GM19468 (cell line): ENCODE measurements at regions not wholly inside any gene's neighbourhood (a gene's known extent, or its start where the extent isn't known, plus 50 kb on each side); places are given as distances from the start of the nearest gene placed in this dataset.
"Not testable (repeated sequence)": the region's sequence is repeated elsewhere in the genome, so short reads cannot be mapped to it uniquely, and the experiment has no call there.

Experiments
- ATAC-seq: cut with Tn5 transposase; IDR thresholded peaks from one replicate; pipeline ENCODE4 v1.9.1; 2021; ENCODE audit warnings: mild to moderate bottlenecking, moderate library complexity, moderate number of reproducible peaks; ENCODE audit not compliant: unreplicated experiment; ENCODE audit errors: extremely low read depth

- no peak for ATAC-seq
These were observed 424.6 kb upstream of the CDH9 start for GRCh38 chr5:27462936-27463335.

GRCh38 chr5:27458287-27458686 lies 419.9 kb upstream of the CDH9 start:
- ATAC-seq: no peak

- ATAC-seq: no peak
These were observed 413.0 kb upstream of the CDH9 start for GRCh38 chr5:27451377-27451776.

DNA sequence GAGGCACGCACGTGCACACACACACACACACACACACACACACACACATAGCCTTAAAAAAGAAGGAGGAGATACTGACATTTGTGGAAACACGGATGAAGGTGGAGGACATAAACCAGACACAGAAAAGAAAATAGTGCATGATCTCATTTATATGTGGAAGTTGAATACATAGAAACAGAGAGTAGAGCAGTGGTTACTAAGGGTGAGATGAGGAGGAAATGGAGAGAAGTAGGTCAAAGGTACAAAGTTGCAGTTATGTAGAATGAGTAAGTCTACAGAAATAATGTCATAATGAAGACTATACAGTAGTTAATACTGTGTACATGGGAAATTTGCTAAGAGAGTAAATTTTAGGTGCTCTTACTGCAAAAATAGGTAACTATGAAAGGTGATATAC lies 412.2 kb upstream of the CDH9 start:
- no peak for ATAC-seq

DNA sequence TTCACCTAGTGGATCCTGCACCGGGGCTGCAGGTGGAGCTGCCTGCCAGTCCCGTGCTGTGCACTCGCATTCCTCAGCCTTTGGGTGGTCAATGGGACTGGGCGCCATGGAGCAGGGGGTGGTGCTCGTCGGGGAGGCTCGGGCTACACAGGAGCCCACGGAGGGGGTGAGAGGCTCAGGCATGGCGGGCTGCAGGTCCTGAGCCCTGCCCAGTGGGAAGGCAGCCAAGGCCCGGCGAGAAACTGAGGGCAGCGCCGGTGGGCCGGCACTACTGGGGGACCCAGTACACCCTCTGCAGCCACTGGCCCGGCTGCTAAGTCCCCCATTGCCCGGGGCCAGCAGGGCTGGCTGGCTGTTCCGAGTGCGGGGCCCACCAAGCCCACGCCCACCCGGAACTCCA lies 401.0 kb upstream of the CDH9 start:
- not testable (repeated sequence) for ATAC-seq

- no peak for ATAC-seq
These were observed 399.3 kb upstream of the CDH9 start for GRCh38 chr5:27437594-27438200.

DNA sequence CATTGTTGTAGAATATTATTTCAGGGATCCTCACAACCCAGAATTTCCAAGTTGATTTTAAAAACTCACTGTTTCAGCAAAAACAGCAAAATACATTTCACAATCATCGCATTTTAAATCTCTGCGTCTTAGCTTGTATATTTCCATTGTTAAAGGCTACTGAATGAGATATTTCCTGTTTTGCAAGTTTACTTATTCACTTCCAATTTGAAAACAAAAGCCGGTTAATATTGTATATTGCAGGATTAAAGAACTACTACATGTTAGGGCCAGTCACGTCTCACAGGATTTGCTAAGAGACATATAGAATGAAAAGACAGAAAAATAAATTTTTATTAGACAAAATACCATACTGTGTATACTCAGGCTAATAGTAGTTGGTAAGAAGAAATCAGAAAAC lies 395.9 kb upstream of the CDH9 start:
- ATAC-seq: no peak

- no peak for ATAC-seq
These were observed 375.7 kb upstream of the CDH9 start for GRCh38 chr5:27414099-27414498.

GRCh38 chr5:27412384-27412783 lies 374.0 kb upstream of the CDH9 start:
- ATAC-seq: no peak

DNA sequence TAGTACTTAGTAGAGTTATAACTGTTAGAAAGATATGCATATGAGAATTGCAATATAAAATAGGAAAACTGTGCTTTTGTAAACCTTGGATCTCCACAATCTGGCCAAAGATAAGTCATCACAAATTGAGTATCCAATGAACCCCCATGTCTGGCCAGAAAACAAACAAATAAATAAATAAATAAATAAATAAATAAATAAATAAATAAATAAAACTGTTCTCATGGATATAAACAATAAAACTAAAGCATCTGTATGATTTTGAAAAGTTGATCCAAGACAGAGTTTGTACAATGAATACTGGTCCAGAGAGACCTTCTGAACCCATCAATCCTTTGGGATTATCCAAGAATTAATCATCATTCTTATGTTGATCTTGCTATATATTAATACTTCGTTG lies 367.6 kb upstream of the CDH9 start:
- ATAC-seq: no peak

- no peak for ATAC-seq
These were observed 365.0 kb upstream of the CDH9 start for GRCh38 chr5:27403243-27403882.

- ATAC-seq: no peak
These were observed 364.4 kb upstream of the CDH9 start for GRCh38 chr5:27402828-27403227.

DNA sequence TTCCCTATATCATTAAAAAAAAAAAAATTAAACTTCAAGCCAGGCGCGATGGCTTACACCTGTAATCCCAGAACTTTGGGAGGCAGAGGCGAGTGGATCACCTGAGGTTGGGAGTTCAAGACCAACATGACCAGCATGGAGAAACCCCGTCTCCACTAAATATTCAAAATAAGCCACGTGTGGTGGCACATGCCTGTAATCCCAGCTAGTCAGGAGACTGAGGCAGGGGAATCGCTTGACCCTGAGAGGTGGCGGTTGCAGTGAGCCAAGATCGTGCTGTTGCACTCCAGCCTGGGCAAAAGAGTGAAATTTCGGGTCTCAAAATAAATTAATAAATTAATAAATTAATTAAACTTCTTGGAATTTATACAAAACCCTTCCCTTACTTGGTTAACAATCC lies 358.6 kb upstream of the CDH9 start:
- ATAC-seq: no peak

DNA sequence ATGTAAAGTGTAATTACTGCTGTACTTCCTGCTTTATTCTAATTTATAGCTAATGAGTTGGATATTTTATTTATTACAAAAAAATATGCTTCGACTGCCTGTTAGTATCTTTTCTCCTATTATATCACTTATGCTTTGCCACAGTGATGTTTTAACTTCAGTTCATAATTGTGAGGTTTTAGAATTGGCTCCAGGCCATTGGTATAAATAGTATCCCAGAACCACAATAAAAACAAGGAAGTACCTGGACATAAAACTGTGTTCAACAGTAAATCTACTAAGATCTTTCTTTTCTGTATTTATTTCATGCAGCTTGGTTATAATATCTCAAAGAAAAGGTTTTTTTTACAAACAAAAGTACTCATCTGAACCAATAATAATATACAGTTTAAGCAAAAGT lies 354.3 kb upstream of the CDH9 start:
- no peak for ATAC-seq

DNA sequence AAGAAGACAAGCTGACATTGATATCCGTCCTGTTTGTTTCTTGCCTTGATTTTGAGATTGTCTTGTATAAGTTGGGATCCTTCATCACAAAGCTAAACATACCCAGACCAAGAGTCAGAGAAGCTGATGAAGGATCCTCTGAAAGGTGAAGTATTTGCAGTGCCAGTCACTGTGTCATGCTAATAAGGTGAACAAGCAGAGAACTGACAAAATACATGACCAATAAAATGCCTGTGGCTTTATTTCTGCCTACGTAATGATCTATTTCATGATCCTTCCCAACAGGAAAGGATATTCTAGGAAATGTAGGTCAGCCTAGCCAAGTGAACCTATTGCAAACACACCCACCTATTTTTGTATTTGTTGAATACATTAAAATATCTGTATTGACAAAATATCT lies 351.3 kb upstream of the CDH9 start:
- ATAC-seq: no peak

- no peak for ATAC-seq
These were observed 350.4 kb upstream of the CDH9 start for GRCh38 chr5:27388755-27389154.

GRCh38 chr5:27387535-27388073 lies 349.2 kb upstream of the CDH9 start:
- ATAC-seq: no peak

- no peak for ATAC-seq
These were observed 343.3 kb upstream of the CDH9 start for GRCh38 chr5:27381686-27382085.

GRCh38 chr5:27377626-27378025 lies 339.2 kb upstream of the CDH9 start:
- ATAC-seq: no peak

- ATAC-seq: no peak
These were observed 315.6 kb upstream of the CDH9 start for GRCh38 chr5:27353970-27354369.

DNA sequence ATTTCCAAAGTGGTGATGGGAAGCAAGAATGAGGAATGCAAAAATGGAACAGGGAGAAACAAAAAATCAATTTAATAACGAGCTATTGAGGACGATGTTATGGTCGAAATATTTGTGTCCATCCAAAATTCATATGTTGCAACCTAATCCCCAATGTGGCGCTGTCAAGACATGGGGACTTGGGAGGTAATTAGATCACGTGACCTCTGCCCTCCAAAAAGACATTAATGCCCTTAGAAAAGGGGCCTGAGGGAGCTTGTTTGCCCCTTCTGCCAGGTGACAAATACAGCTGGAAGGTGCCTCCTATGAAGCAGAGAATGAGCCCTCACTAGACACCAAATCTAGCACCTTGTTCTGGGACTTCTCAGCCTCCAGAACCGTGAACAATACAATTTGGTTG lies 315.2 kb upstream of the CDH9 start:
- no peak for ATAC-seq

GRCh38 chr5:27341342-27341741 lies 303.0 kb upstream of the CDH9 start:
- ATAC-seq: no peak
